ENCODE measurements at regions not wholly inside any gene's neighbourhood (a gene's known extent, or its start where the extent isn't known, plus 50 kb on each side); places are given as distances from the start of the nearest gene placed in this dataset.
A peak's percentile ranks its signal among the peaks of the same experiment; 100 is the strongest.

- no peaks in the 10 kb centered on the region for H3K27me3 ChIP-seq
- no peak for TF ChIP-seq EP300 (IDR thresholded peaks at IDR 0.05)
- no peak for TF ChIP-seq POLR2AphosphoS5 (IDR thresholded peaks at IDR 0.05)
- TF ChIP-seq CTCF (IDR thresholded peaks at IDR 0.05) = no peak
- TF ChIP-seq POLR2A (IDR thresholded peaks at IDR 0.05) = no peak
- H3K27ac ChIP-seq = no peak overlapping the region
- ATAC-seq (ENCODE audit: low FRiP score in 2 of 2) (no peak), DNase-seq (no peak)
- H3K9me3 ChIP-seq = peaks cover 0 to 4% (median 0%) of the 10 kb centered on the region in 4 donors
- H3K36me3 ChIP-seq = no peaks in the 10 kb centered on the region
- WGBS, 2 donors = 89 to 100% methylated on average over 1 to 6 of the region's 6 CpGs
- peaks cover 0 to 11% (median 4%) of the 10 kb centered on the region in 4 donors for H3K4me1 ChIP-seq
- H3K4me3 ChIP-seq = no peak overlapping the region
Observed at GRCh38 chr2:71853858-71854257, 293.8 kb downstream of the CYP26B1 start.

GRCh38 chr2:71852141-71852711 is 295.4 kb downstream of the CYP26B1 start:
- no peaks in the 10 kb centered on the region for H3K36me3 ChIP-seq
- DNase-seq = peak in 1 of 2 donors; percentile 87
- WGBS, 2 donors = 22 to 29% methylated on average over 19 to 28 of the region's 32 CpGs
- H3K27me3 ChIP-seq = no peaks in the 10 kb centered on the region
- peaks cover 0 to 11% (median 4%) of the 10 kb centered on the region in 4 donors for H3K4me1 ChIP-seq
- ATAC-seq (ENCODE audit: low FRiP score in 2 of 2) = peak in 1 of 2 donors; percentile 51
- no peak overlapping the region for H3K4me3 ChIP-seq
- peak overlapping the region in 1 of 4 donors; percentile 42 for H3K27ac ChIP-seq
- H3K9me3 ChIP-seq = peaks cover 0 to 4% (median 0%) of the 10 kb centered on the region in 4 donors
- TF ChIP-seq EP300 (IDR thresholded peaks at IDR 0.05) (no peak), CTCF (IDR thresholded peaks at IDR 0.05) (no peak), POLR2AphosphoS5 (IDR thresholded peaks at IDR 0.05) (no peak), POLR2A (IDR thresholded peaks at IDR 0.05) (no peak)

- Histone ChIP-seq H3K9me3 (peaks cover 0 to 4% (median 0%) of the 10 kb centered on the region in 4 donors), H3K27ac (peak overlapping the region in 2 of 4 donors; percentile 26 to 42), H3K36me3 (no peaks in the 10 kb centered on the region), H3K27me3 (no peaks in the 10 kb centered on the region), H3K4me1 (peaks cover 0 to 11% (median 4%) of the 10 kb centered on the region in 4 donors), H3K4me3 (no peak overlapping the region)
- ATAC-seq (ENCODE audit: low FRiP score in 2 of 2) (no peak), DNase-seq (no peak)
- WGBS, 2 donors = 53 to 64% methylated on average over 8 of the region's 8 CpGs
- TF ChIP-seq POLR2A (IDR thresholded peaks at IDR 0.05) = no peak
- no peak for TF ChIP-seq CTCF (IDR thresholded peaks at IDR 0.05)
- TF ChIP-seq EP300 (IDR thresholded peaks at IDR 0.05) = no peak
- TF ChIP-seq POLR2AphosphoS5 (IDR thresholded peaks at IDR 0.05) = no peak
Observed at GRCh38 chr2:71851094-71851750, 296.4 kb downstream of the CYP26B1 start.

- no peak for TF ChIP-seq CTCF (IDR thresholded peaks at IDR 0.05)
- no peak for TF ChIP-seq POLR2A (IDR thresholded peaks at IDR 0.05)
- TF ChIP-seq POLR2AphosphoS5 (IDR thresholded peaks at IDR 0.05) = no peak
- no peak for TF ChIP-seq EP300 (IDR thresholded peaks at IDR 0.05)
- Histone ChIP-seq H3K4me1 (peaks cover 0 to 11% (median 4%) of the 10 kb centered on the region in 4 donors), H3K27me3 (no peaks in the 10 kb centered on the region), H3K27ac (no peak overlapping the region), H3K9me3 (no peaks in the 10 kb centered on the region), H3K4me3 (no peak overlapping the region), H3K36me3 (no peaks in the 10 kb centered on the region)
- ATAC-seq (ENCODE audit: low FRiP score in 2 of 2) (no peak), DNase-seq (no peak)
- WGBS, 2 donors = 76 to 86% methylated on average over 7 to 8 of the region's 8 CpGs
Observed at GRCh38 chr2:71850306-71850801, 297.3 kb downstream of the CYP26B1 start.
